Erythroblast (primary cell): ENCODE measurements at regions not wholly inside any gene's neighbourhood (a gene's known extent, or its start where the extent isn't known, plus 50 kb on each side); places are given as distances from the start of the nearest gene placed in this dataset.

Source experiments
- GATA1 ChIP-seq: IDR thresholded peaks from 2 replicates; pipeline ENCODE4 v1.6.1; 2011; ENCODE audit warnings: low read depth, mild to moderate bottlenecking, control low read depth, low read length, moderate library complexity
- POLR2A ChIP-seq: IDR thresholded peaks from 2 replicates; pipeline ENCODE4 v1.6.1; 2011; ENCODE audit warnings: mild to moderate bottlenecking, low read length

- TF ChIP-seq POLR2A (no peak), GATA1 (no peak)
Measured at GRCh38 chr3:166013073-166013679, 176.0 kb upstream of the BCHE start.
